VCaP (cell line): ENCODE measurements at regions not wholly inside any gene's neighbourhood (a gene's known extent, or its start where the extent isn't known, plus 50 kb on each side); places are given as distances from the start of the nearest gene placed in this dataset.

ENCODE experiments used
- H3K27ac ChIP-seq: fragments of 450-650 bp; 2 replicates; pipeline ENCODE4 v1.5.1; 2017
- CTCF ChIP-seq: fragments of 450-650 bp; conservative IDR thresholded peaks from 2 replicates; pipeline ENCODE4 v1.5.1; 2017; ENCODE audit warnings: mild to moderate bottlenecking, moderate library complexity

GRCh38 chr10:88082806-88083596 lies 219.6 kb downstream of the PTEN start:
- no peak for TF ChIP-seq CTCF
- H3K27ac ChIP-seq, result no peak overlapping the region; the same call in 1 of the 2 replicates

GRCh38 chr10:88083597-88083989 lies 220.2 kb downstream of the PTEN start:
- TF ChIP-seq CTCF, result no peak
- no peak overlapping the region for H3K27ac ChIP-seq

- no peak for TF ChIP-seq CTCF
- H3K27ac ChIP-seq, result no peak overlapping the region
These were observed 222.9 kb downstream of the PTEN start for GRCh38 chr10:88086187-88086960.

- TF ChIP-seq CTCF, result no peak
- no peak overlapping the region for H3K27ac ChIP-seq
These were observed 225.3 kb downstream of the PTEN start for GRCh38 chr10:88088441-88089340.

- H3K27ac ChIP-seq, result no peak overlapping the region
- no peak for TF ChIP-seq CTCF
These were observed 226.1 kb downstream of the PTEN start for GRCh38 chr10:88089498-88089897.

- no peak overlapping the region for H3K27ac ChIP-seq
- TF ChIP-seq CTCF, result no peak
These were observed 227.3 kb downstream of the PTEN start for GRCh38 chr10:88090568-88091214.
